ENCODE measurements at regions not wholly inside any gene's neighbourhood (a gene's known extent, or its start where the extent isn't known, plus 50 kb on each side); places are given as distances from the start of the nearest gene placed in this dataset.

- TF ChIP-seq, protein P1, sequence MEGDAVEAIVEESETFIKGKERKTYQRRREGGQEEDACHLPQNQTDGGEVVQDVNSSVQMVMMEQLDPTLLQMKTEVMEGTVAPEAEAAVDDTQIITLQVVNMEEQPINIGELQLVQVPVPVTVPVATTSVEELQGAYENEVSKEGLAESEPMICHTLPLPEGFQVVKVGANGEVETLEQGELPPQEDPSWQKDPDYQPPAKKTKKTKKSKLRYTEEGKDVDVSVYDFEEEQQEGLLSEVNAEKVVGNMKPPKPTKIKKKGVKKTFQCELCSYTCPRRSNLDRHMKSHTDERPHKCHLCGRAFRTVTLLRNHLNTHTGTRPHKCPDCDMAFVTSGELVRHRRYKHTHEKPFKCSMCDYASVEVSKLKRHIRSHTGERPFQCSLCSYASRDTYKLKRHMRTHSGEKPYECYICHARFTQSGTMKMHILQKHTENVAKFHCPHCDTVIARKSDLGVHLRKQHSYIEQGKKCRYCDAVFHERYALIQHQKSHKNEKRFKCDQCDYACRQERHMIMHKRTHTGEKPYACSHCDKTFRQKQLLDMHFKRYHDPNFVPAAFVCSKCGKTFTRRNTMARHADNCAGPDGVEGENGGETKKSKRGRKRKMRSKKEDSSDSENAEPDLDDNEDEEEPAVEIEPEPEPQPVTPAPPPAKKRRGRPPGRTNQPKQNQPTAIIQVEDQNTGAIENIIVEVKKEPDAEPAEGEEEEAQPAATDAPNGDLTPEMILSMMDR (IDR thresholded peaks at IDR 0.05; ENCODE audit: borderline replicate concordance, control extremely low read depth, extremely low read depth, insufficient read depth, missing control alignments): no peak
- in situ Hi-C loops (cut with MboI; ENCODE audit: low sequenced_read_pairs, unreplicated experiment): no loop called here
- DNase-seq (ENCODE audit: low spot score): no peak
Measured at GRCh38 chr16:24624102-24624501, 84.7 kb downstream of the RBBP6 start.

- no peak for DNase-seq (ENCODE audit: low spot score)
- in situ Hi-C loops (cut with MboI; ENCODE audit: low sequenced_read_pairs, unreplicated experiment): no loop called here
- TF ChIP-seq, protein P1 (IDR thresholded peaks at IDR 0.05; ENCODE audit: borderline replicate concordance, control extremely low read depth, extremely low read depth, insufficient read depth, missing control alignments): no peak
Measured at GRCh38 chr16:24626256-24626655, 86.9 kb downstream of the RBBP6 start.

GRCh38 chr16:24634919-24635318 is 94.5 kb upstream of the TNRC6A start:
- no peak for DNase-seq (ENCODE audit: low spot score)
- TF ChIP-seq, protein P1 (IDR thresholded peaks at IDR 0.05; ENCODE audit: borderline replicate concordance, control extremely low read depth, extremely low read depth, insufficient read depth, missing control alignments): no peak
- in situ Hi-C loops (cut with MboI; ENCODE audit: low sequenced_read_pairs, unreplicated experiment): no loop called here

- DNase-seq (ENCODE audit: low spot score): no peak
- in situ Hi-C loops (cut with MboI; ENCODE audit: low sequenced_read_pairs, unreplicated experiment): no loop called here
- TF ChIP-seq, protein P1 (IDR thresholded peaks at IDR 0.05; ENCODE audit: borderline replicate concordance, control extremely low read depth, extremely low read depth, insufficient read depth, missing control alignments): no peak
Measured at GRCh38 chr16:24635900-24636610, 93.4 kb upstream of the TNRC6A start.

GRCh38 chr16:24639769-24640168 is 89.7 kb upstream of the TNRC6A start:
- in situ Hi-C loops (cut with MboI; ENCODE audit: low sequenced_read_pairs, unreplicated experiment): no loop called here
- no peak for DNase-seq (ENCODE audit: low spot score)
- TF ChIP-seq, protein P1 (IDR thresholded peaks at IDR 0.05; ENCODE audit: borderline replicate concordance, control extremely low read depth, extremely low read depth, insufficient read depth, missing control alignments): no peak

- in situ Hi-C loops (cut with MboI; ENCODE audit: low sequenced_read_pairs, unreplicated experiment): no loop called here
- no peak for DNase-seq (ENCODE audit: low spot score)
- TF ChIP-seq, protein P1 (IDR thresholded peaks at IDR 0.05; ENCODE audit: borderline replicate concordance, control extremely low read depth, extremely low read depth, insufficient read depth, missing control alignments): no peak
Measured at GRCh38 chr16:24643489-24643888, 86.0 kb upstream of the TNRC6A start.

All from GM13976 (cell line).